NCI-H510A treated with DMSO at 0.1 percent for 48 hours (cell line): ENCODE measurements at regions not wholly inside any gene's neighbourhood (a gene's known extent, or its start where the extent isn't known, plus 50 kb on each side); places are given as distances from the start of the nearest gene placed in this dataset.
A peak's percentile ranks its signal among the peaks of the same experiment; 100 is the strongest.

Source experiments
- DNase-seq: peaks from one replicate; lab custom pipeline; 2025; lab: John Stamatoyannopoulos, UW

DNA sequence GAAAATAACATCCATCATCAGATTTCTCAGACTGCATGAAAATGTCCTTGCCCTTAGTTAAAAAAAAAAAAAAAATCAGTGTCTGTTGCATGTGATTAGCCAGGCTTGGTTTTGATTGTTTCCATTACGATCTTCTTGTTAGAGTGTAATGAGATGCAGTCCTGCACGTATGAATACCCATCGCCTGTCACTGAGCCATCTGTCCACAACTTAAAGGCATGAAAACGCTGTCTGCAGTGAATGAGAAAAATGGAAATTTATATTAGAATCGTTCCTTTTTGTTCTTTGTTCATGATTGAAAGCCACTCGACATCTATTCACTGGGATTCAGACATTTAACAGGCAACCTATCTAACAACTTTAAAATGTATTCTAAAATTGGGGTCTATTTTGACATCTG, 521.7 kb upstream of the SPHKAP start:
- no peak for DNase-seq

DNA sequence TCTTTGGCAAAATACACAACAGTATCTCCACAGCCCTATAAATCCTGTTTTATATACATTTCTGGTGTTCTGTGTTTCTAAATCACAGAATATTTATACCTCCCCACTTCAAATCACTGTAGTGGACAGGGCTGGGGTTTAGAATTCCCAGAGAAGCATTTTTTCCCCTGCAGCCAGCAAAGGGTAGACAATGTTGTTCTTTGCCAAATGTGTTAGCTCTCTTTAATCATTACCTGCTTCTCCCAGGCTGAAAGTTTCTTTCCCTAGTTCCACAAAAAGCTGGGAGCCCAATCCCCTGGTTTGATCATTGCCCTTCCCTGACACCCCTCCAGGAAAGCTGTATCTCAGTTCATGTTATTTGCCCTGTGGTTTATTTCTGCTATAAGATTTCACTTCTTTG, 520.0 kb upstream of the SPHKAP start:
- no peak for DNase-seq

DNA sequence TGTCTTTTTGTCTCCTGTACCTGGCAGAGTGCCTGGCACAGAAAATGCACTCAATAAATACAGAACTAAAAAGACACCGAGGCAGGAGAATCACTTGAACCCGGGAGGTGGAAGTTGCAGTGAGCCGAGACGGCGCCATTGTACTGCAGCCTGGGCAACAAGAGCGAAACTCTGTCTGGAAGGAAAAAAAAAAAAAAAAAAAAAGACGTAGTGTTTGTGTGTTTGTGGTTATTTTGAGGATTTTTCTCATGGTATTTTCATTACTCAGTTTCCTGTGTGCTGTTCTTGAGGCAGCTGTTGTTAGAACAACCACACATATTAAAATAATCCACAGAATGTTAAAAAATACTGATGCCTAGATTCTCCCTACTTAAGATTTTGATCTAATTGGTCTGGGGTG, 519.2 kb upstream of the SPHKAP start:
- no peak for DNase-seq

DNA sequence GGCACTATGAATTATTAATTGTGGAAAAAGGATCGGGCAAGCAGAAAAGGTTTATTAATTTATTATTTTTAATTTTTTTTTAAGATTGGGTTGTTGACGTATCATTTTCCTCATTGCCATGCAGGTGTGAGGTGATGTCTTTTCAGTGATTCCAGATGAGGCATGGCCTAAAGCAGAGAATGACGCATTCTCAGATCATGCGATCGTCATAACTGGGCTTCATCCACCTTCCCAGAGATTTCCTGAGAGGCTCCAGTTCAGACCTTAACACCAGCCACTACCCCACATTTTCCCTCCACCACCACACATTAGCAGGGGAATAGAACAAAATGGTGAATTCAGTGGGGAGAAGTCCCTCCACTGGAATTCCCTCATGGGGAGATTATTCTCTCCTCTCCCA, 518.4 kb upstream of the SPHKAP start:
- no peak for DNase-seq

DNA sequence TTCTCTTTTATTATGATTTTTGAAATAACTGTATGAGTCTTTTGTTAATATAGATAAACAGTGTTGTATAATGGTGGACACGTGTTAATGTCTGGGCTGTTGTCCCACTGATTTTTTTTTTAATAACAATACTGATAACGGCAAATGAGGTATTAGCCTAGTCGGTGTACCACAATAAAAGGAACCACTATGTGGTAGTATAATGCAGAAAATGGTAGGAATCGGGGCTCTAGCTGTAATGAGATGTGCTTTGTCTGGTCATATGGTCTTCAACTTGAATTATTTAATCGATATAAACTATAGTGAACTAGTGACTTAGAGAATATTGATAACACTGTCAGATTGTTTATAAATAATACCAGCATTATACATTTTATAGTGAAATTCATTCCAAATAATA, 517.9 kb upstream of the SPHKAP start:
- DNase-seq = no peak

DNA sequence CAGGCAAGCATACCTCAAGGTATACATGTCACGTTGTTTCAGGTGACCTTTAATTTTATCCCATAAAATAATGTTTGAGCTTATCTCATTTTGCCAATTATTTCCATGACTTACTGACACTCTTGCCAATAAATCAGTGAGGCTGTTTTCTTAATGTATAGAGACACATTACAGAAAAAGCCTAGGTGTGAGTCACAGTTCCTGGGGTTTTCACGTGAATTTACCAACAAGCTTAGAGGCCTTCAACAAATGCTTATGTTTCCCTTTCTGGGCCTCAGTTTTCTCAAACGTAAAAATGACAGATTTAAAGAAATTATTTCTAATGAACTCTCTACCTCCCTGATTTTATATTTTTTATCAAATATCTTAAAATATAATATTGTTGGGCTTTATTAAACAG, 517.5 kb upstream of the SPHKAP start:
- DNase-seq = no peak

DNA sequence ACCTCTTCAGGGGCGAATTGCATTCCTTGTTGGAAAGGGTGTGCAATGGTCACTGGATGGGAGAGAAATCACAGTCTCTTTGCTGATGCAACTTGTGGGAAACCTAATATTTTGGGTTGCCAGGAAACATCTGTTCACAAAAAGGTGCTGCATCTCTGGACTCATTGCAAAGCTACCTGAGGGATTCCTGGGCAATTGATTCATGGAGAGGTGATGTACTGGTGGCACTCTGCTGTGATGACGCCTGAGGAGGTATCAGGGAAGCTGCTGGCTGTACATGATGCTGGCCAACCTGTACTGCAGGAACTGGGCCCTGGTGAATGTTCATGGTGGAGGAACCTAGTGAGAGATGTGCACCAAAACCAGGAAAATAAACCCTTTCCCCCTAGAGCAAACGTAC, 516.0 kb upstream of the SPHKAP start:
- no peak for DNase-seq

DNA sequence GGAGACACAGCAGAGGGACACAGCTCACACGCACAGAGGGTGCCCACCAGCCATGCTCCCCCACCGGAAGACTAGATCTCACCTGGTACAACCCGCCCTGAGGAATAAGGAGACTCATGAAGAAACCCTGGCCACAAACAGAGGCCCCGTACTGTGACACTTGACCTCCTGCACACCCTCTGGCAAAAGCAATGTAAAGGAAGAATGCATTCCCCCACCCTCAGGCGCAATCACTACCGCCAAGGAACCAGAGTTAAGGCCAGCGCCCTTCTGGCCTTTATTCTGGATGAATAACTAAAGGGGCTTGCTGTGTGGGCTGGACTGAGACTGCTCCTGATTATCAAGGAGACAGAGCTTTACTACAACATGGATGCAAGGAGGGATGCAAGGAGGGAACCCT, 509.2 kb upstream of the SPHKAP start:
- DNase-seq = no peak

DNA sequence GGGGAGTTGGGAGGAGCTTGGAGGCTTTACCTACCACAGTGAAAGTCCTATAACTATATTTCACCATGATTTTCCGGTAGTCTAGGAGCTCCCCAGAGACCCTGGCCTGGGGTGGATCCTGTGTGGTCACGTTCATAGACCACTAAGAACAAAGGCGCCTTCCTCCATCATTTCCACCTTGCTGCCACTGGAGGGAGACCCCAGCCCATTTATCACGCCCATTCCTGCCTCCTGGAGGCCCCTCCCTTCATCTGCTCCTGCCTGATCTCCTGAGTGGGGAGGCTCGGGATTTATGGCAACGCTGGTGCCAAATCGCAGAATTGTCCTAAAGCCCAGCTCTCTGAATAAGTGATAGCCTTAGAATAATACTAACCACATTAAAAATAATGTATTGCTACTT, 507.6 kb upstream of the SPHKAP start:
- DNase-seq = peak; percentile 27

DNA sequence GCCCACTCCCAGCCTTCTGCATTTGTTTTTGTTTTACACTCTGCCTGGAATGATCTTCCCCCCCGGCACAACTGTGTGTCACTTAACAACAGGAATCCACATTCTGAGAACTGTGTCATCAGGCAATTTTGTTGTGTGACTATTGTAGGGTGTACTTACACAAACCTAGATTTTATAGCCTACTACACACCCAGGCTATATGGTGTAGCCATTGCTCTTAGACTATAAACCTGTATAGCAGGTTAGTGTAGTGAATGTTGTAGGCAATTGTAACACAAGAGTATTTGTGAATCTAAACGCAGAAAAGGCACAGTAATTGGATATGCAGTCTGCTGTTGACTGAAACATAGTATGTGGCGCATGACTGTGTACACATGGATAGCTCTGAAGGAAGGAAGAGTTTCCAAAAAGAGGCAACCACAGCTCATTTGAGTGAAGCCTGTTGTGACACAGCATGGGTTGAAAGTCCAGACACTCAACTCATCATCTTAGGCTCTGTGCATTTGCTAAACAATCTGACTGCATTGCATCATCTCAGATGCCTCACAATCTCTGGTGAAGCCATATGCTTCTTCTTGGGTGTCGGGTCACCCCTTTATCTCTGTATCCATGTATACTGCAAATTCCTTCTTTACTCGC, 506.6 kb upstream of the SPHKAP start:
- DNase-seq = peak; percentile 90

DNA sequence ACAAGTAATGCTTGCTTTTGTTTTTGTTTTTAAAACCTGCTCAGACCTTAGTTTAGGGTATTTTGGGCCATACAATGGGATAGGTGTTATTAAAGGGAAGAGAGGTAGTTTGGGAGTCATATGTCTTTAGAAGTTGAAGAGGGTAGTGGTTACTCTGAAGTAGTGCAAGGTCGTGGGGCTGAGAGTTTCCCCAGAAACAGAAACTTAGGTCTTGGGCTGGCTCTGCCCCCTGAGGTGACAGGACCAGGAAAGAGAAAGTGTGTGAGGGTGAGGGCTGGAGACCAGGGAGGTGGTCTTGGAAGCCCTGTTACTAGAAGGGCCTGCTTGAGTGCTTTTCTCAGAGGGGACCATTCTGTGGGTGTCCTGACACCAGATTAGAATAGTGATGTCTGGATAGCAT, 500.5 kb upstream of the SPHKAP start:
- no peak for DNase-seq

DNA sequence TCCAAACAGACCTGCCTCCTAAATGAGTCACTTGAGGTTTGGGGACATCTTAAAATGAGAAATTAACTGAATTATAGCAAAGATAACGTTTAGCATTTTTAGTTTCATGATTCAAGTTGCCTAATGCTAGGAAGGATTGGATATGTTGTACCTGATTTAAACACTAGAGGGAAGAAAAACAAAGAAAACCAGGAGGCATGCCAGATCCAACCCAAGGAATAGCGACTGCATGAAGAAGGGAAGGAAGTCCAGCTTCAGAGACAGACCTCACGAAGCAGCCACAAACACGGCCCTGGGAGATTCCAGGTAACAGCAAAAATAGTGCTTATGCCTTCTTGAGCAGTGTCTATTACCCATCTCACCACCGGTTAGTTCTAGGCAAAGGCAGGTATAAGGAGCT, 499.9 kb upstream of the SPHKAP start:
- DNase-seq = peak; percentile 68

DNA sequence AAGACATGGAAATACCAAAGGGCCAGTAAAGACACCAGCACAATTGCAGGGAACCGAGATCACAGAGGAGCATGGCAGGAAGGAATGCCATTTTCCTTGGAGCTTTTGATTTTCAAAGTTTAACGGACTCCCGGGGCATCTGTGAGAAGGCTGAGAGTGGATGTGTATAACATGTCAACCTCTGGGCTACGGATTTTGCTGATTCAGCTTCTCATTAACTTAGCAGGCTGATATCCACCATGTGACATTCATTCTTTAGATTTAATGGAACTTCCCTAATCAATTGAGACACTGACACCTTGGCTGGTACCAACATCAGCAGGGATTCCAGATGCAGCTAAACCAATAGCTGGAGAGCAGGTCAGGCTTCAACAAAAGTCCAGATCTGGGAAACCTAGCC, 496.6 kb upstream of the SPHKAP start:
- no peak for DNase-seq

DNA sequence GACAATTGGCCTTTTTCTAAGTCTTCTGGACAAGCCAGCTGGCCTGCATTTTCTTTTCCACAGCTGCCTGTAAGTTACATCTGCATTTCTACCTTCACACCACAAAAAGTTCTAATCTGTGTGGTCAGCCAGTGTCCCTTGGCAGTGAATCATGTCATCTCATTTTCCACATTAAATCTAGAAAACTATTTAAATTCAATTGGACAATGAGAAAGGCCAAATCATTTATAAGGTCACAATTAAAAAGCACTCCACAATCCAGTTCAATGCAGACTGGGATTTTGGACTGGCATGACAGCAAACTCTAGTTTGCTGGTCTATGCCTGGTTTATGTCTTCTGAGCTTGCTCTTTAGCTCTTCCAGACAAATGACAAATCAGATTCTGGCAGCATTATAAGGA, 494.2 kb upstream of the SPHKAP start:
- DNase-seq = no peak

DNA sequence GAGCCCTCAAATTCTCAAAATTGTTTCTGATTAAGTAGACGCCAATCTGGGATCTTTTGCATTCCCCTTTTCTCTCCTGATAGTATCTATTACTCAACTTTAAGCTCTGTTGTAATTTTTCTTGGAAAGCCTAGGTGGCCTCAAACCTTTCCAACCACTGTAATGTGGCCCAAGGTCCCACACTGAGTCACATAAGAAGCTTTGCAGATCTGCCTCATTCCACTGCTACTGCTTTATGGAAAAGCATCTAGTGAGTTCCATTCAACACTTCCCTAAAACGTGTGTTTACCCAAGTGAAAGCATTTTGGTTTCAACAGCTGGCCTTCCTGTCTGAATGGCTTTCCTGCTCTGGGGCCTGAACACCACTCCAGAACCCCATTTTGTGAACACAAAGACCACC, 493.6 kb upstream of the SPHKAP start:
- DNase-seq = no peak

DNA sequence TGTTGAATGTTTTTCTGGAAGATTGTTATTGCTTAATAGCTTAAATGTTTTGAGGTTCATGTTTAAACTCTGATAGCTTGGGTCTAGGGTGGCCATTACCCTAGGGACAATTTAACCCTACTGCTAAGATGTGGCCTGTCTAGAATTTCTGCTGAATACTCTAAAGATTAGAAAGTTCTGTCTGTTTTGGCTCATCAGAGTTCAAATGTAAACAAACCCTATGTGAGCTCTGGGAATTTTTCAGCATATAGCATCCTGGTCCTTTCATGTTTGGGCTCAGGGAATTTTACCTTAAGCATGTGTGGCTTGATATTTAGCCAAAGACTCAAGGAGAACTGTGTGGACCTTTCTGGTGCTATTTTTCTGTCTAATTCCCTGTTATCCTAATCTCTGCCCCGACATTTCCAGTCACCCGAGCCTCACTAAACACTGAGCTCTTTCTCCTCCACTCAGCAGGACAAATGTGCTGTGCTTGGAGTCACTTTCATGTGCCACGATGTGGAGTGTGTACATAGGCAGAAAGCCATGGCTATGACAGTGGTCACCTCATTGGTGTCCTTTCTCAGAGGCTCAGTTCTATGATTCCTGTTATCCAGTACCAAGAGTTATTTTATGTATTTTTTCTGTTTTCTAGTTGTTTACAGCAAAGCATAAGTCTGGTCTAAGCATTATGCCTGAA, 492.5 kb upstream of the SPHKAP start:
- DNase-seq = peak; percentile 31

DNA sequence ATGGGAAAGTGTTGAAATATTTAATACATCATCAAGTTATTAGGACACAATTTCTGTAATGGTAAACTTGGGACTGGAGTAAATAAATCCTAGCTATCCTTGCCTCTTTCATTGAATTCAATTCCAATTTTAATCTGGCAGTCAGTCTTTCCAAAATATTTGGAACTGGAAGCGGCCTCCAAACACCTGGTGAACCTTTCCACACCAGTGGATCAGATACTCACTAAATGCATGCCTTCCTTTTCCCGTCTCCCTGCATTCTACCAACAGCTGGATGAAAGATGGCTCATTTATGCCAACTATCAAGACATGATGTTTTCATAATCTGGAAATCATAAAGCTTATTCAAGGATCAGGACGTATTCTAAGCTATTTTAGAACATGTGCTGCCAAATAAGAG, 488.2 kb upstream of the SPHKAP start:
- no peak for DNase-seq

DNA sequence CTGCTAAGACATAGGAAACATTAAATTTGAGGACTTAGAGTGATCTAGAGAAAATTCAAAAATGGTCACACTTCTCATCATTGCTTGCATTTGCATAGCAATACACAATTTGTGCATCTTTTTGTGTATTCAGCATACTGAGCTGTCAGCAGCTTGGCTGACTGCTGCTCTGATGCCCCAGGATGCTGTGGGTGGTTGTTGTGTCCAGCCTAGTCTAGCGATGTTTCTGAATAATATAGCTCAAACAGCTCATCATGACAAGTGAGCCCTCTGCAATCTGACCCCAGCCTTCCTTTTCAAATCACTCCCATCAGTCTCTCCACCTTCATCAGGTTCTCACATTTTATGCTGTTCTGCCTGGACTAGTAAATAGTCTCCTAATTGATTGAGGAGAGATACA, 483.7 kb upstream of the SPHKAP start:
- DNase-seq = no peak

DNA sequence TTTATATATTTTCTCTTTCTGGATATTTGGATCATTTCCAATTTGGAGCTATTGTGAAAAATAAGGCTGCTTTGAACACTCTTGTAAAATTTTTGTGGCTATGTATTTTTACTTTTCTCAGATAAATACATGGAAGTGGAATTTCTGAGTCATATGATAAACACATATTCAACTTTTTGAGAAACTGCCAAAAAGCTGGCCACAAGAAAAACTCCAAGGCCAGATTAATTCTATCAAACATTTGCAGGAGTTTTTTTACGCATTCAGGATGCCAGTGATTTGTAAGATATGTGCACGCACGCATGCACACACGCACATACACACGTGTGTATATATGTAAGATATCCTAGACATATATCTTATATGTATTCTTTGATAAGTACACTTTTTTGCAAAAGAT, 477.5 kb upstream of the SPHKAP start:
- DNase-seq = no peak

DNA sequence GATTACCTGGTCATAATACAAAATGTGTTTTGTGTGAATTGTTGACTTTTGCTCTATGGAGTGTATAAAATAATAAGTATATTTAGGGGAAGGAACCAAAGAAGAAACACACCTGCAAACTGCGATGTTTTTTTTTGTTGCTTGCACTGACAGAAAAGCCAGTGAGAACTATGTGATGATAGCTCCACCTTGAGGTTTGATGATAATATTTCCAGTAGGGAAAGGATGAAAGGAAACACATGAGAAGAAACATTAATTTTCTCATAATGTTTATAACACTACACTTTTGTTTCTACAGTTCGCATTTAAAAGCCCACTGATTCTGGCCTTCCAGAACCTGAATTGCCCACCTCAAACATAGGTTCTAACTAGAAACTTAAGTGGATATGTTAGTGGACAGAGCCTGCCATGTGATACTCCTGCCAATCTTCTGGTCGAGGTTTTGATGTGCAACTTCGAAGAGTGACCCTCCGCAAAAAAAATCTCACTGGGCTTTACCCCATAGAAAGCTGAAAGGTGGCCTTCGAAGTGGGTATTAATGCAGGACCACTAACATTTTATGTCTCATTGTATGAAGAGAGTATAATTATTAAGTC, 476.4 kb upstream of the SPHKAP start:
- peak; percentile 87 for DNase-seq

DNA sequence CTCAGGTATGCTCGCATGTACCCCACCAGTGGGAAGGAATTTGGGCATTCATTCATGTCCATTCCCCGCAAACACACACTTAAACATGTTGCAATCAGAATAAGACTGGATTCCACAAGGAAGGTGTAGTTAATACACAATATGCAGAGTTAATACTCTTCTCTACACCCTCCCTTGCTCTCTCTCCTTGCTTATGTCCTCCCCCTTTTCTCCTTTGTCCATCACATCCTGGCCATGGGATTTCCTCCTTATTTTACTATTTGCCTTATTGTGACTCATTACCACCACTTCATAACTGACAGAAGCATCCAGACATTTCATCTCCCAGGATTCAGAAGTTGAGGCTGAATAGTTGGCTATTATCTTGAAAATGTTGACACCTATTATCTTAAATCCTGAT, 473.8 kb upstream of the SPHKAP start:
- DNase-seq = no peak

DNA sequence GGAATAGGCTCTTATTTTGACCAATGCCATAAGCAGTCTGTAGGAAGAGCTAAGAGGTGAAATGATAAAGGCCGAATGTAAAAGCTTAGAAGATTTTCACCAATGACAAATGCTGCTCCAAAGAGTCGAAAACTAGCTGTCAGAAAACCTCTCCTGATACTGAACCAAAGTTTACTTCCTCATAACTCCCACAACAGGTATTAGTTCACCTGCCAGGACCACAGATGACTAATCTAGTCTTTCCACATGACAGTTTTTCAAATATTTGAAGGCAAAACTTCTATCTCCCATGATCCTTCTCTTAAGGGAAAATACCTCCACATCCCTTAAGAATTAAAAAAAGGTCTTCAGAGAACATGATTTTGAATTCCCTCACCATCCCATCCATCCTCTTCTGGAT, 473.2 kb upstream of the SPHKAP start:
- DNase-seq = no peak

DNA sequence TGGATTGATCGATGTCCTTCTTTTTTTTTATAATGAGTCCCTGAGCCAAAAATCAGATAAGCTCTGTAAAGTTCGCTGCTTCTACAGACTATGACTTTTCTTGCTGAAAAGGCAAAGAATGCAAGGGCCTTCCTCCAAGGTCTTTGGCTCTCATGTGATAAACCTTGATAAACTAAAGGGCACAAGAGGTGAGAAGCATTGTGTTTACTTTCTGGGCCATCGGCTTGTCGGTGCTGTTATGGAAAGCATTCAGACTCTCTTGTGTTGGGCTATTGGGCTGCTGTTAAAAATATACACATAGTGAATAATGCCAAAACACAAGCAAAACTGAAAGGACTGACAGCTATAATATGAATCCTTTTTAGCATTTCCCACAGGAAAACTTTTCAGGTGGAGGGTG, 472.4 kb upstream of the SPHKAP start:
- no peak for DNase-seq

DNA sequence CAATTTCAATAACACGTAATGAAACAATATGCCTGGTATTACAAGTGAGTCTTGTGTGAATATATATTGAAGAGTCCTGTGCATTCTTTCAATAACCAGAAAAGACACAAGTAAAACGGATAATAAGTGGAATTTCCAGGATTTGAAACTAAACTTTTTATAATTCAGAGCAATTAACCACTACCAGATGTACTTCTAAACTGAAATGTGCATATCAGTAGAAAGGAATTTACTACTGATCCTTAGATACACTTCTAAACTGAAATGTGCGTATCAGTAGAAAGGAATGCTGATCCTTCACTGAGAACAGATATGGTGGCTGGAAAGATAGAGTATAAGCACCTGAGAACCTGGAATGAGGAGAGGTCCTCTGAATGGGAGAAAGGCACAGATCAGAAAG, 470.9 kb upstream of the SPHKAP start:
- no peak for DNase-seq
